ENCODE measurements at regions not wholly inside any gene's neighbourhood (a gene's known extent, or its start where the extent isn't known, plus 50 kb on each side); places are given as distances from the start of the nearest gene placed in this dataset.

DNA sequence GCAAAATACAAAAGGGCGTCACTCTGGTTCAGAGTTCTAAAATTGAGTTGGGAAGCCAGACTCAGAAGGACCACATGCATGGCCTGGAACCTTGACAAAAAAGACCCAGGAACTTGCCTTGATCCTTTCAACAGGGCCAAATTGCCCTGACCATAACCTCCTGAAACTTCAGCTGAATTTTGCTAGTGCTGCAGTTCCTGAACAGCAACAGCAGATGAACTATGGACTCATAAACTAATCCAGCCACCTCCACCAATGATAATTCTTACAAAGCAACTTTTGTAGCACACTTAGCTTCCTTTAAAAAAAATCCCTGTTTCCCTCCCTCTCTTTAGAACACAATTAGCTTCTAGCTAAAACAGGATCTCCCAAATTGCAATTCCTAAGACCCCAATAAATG, 155.9 kb downstream of the MAT2B start (continued):
- TF ChIP-seq ELF4 (CRISPR knock-in tag; IDR thresholded peaks at IDR 0.05; ENCODE audit: low read depth), result no peak

DNA sequence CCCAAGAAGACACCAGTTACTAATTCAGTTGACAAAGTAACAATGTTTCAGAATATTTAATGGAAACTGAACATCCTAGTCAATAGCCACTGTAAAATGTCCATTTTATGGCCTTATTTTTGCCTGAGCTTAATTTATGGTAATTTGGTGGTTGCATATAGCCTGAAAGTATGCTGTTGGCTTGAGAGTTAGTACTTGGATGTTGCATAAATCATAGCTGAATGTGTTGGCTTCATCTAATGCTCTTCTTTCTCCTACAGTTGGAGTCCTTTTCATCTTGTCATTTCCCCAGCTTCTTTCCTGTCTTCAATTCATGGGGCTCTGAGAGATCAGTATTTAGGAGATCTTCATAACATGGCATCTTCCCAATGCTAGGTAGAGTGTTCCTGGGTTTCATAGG, 164.6 kb downstream of the MAT2B start:
- no peaks in the 10 kb centered on the region for H3K36me3 Mint-ChIP-seq
- H3K4me1 Mint-ChIP-seq, result no peaks in the 10 kb centered on the region
- ChIA-PET CTCF (no interaction called here), POLR2A (no interaction called here)
- no peaks in the 10 kb centered on the region for H3K27me3 Mint-ChIP-seq (ENCODE audit: low read depth)
- H3K4me3 Mint-ChIP-seq, result no peak overlapping the region
- no peak for TF ChIP-seq CREB1 (CRISPR knock-in tag; IDR thresholded peaks at IDR 0.05)
- H3K27ac Mint-ChIP-seq, result no peak overlapping the region
- DNase-seq (ENCODE audit: low spot score), result no peak
- H3K9me3 Mint-ChIP-seq, result no peaks in the 10 kb centered on the region
- ATAC-seq, result no peak

DNA sequence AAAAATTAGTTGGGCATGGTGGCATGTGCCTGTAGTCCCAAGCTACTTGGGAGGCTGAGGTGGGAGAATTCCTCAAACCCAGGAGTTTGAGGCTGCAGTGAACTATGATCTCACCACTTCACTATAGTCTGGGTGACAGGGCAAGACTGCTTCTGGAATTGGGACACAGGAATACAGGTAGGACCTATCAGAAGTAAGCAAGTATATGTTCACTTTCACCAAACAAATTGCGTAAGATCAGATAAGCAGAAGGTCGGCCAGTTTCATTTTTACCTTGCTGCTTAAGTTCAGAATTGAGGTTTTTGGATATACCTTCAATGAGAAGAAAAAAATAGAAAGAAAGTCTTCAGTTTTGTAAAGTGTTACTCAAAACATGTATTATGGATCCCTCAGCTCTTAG, 171.7 kb downstream of the MAT2B start:
- Mint-ChIP-seq H3K4me1 (no peaks in the 10 kb centered on the region), H3K9me3 (no peaks in the 10 kb centered on the region), H3K36me3 (no peaks in the 10 kb centered on the region), H3K27me3 (ENCODE audit: low read depth) (no peaks in the 10 kb centered on the region), H3K27ac (no peak overlapping the region), H3K4me3 (no peak overlapping the region)
- ATAC-seq, result no peak
- TF ChIP-seq, protein P1, sequence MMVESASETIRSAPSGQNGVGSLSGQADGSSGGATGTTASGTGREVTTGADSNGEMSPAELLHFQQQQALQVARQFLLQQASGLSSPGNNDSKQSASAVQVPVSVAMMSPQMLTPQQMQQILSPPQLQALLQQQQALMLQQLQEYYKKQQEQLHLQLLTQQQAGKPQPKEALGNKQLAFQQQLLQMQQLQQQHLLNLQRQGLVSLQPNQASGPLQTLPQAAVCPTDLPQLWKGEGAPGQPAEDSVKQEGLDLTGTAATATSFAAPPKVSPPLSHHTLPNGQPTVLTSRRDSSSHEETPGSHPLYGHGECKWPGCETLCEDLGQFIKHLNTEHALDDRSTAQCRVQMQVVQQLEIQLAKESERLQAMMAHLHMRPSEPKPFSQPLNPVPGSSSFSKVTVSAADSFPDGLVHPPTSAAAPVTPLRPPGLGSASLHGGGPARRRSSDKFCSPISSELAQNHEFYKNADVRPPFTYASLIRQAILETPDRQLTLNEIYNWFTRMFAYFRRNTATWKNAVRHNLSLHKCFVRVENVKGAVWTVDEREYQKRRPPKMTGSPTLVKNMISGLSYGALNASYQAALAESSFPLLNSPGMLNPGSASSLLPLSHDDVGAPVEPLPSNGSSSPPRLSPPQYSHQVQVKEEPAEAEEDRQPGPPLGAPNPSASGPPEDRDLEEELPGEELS (CRISPR knock-in tag; IDR thresholded peaks at IDR 0.05), result no peak
- TF ChIP-seq ZNF416 (CRISPR knock-in tag; IDR thresholded peaks at IDR 0.05) (no peak), SOX15 (CRISPR knock-in tag; IDR thresholded peaks at IDR 0.05) (no peak), ZNF263 (CRISPR knock-in tag; IDR thresholded peaks at IDR 0.05; ENCODE audit: low read depth) (no peak), TCF7 (CRISPR knock-in tag; IDR thresholded peaks at IDR 0.05; ENCODE audit: low read depth) (no peak)
- no peak for DNase-seq (ENCODE audit: low spot score)
- POLR2A ChIA-PET, result no interaction called here
- CTCF ChIA-PET, result no interaction called here

DNA sequence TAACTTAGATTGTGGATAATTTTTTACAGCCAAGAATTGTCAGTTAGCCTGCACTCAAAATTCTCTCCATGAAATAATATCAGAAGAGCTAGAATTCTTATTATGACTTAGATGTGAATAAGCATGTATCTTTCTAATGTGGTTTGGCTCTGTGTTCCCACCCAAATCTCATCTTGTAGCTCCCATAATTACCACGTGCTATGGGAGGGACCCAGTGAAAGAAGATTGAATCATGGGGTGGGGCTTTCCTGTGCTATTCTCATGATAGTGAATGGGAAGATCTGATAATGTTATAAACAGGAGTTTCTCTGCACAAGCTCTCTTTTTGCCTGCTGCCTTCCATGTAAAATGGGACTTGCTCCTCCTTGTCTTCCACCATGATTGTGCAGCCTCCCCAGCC, 176.8 kb downstream of the MAT2B start:
- no peak for TF ChIP-seq FOXK1 (CRISPR knock-in tag; IDR thresholded peaks at IDR 0.05)
- DNase-seq (ENCODE audit: low spot score), result no peak
- Mint-ChIP-seq H3K27ac (no peak overlapping the region), H3K4me3 (no peak overlapping the region), H3K36me3 (no peaks in the 10 kb centered on the region), H3K4me1 (no peaks in the 10 kb centered on the region), H3K9me3 (no peaks in the 10 kb centered on the region), H3K27me3 (ENCODE audit: low read depth) (no peaks in the 10 kb centered on the region)
- ChIA-PET POLR2A (no interaction called here), CTCF (interaction anchor here (0.6 kb wide), 1 partner anchor 128 kb away, joined by 9 read pairs; no protein-coding TSS in a partner anchor)
- no peak for ATAC-seq

DNA sequence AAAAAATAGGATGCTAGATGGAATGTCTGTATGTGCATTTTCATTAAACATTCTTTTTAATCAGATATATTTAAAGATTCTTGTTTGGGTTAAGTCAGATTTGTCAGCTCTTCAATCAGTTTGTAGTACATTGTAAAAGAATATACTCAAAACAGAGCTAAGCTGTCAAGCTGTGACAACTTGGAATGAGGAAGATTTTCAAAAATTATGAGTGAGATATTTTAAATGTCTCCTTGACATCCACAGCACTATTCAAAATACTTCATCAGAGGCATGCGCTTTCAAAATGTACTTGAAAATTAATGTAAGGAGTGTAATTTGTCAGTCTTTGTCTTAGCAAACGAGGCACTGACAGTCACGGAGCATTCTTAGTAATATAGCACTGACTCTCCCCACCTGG, 182.0 kb downstream of the MAT2B start:
- Mint-ChIP-seq H3K9me3 (no peaks in the 10 kb centered on the region), H3K4me3 (no peak overlapping the region), H3K27ac (no peak overlapping the region), H3K36me3 (no peaks in the 10 kb centered on the region), H3K27me3 (ENCODE audit: low read depth) (no peaks in the 10 kb centered on the region), H3K4me1 (no peaks in the 10 kb centered on the region)
- ATAC-seq (no peak), DNase-seq (ENCODE audit: low spot score) (no peak)
- CTCF ChIA-PET, result no interaction called here
- POLR2A ChIA-PET, result no interaction called here
- TF ChIP-seq, protein P2, sequence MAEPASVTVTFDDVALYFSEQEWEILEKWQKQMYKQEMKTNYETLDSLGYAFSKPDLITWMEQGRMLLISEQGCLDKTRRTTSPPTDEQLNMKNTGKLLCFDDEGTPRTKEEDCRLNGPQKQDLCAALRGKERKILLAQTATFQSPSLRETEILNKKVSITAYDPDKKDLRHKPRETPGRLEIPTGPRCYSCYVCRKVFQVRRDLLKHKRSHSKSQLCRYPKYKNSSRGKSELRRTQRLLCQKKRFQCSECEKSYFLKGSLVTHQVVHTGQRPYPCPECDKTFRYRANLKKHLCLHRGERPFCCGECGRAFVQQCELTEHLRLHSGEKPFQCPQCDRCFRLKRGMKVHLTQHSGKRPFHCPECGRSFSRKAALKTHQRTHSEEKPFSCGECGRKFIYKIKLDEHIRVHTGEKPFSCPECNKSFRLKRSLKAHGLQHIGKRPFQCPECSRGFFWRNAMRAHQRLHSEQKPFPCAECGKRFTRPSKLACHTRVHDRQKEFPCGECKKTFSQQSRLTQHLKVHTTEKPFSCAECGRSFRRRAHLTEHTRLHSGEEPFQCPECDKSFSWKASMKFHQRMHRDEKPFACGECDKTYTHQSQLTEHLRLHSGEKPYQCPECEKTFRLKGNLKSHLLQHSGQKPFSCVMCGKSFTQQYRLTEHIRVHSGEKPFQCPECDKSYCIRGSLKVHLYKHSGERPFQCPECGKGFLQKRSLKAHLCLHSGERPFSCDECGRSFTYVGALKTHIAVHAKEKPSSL (CRISPR knock-in tag; conservative IDR thresholded peaks at IDR 0.05), result no peak
- TF ChIP-seq, protein P3, sequence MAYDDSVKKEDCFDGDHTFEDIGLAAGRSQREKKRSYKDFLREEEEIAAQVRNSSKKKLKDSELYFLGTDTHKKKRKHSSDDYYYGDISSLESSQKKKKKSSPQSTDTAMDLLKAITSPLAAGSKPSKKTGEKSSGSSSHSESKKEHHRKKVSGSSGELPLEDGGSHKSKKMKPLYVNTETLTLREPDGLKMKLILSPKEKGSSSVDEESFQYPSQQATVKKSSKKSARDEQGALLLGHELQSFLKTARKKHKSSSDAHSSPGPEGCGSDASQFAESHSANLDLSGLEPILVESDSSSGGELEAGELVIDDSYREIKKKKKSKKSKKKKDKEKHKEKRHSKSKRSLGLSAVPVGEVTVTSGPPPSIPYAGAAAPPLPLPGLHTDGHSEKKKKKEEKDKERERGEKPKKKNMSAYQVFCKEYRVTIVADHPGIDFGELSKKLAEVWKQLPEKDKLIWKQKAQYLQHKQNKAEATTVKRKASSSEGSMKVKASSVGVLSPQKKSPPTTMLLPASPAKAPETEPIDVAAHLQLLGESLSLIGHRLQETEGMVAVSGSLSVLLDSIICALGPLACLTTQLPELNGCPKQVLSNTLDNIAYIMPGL (CRISPR knock-in tag; IDR thresholded peaks at IDR 0.05), result no peak
- TF ChIP-seq GRHL2 (CRISPR knock-in tag; IDR thresholded peaks at IDR 0.05; ENCODE audit: insufficient replicate concordance, severe bottlenecking) (no peak), ZNF317 (CRISPR knock-in tag; IDR thresholded peaks at IDR 0.05; ENCODE audit: borderline replicate concordance, low read depth) (no peak), ESRRA (CRISPR knock-in tag; IDR thresholded peaks at IDR 0.05; ENCODE audit: borderline replicate concordance) (no peak), ZNF138 (CRISPR knock-in tag; conservative IDR thresholded peaks at IDR 0.05) (no peak), ZNF671 (CRISPR knock-in tag; IDR thresholded peaks at IDR 0.05) (no peak), NFATC4 (CRISPR knock-in tag; IDR thresholded peaks at IDR 0.05) (no peak)
- TF ChIP-seq, protein P4, sequence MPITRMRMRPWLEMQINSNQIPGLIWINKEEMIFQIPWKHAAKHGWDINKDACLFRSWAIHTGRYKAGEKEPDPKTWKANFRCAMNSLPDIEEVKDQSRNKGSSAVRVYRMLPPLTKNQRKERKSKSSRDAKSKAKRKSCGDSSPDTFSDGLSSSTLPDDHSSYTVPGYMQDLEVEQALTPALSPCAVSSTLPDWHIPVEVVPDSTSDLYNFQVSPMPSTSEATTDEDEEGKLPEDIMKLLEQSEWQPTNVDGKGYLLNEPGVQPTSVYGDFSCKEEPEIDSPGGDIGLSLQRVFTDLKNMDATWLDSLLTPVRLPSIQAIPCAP (CRISPR knock-in tag; IDR thresholded peaks at IDR 0.05), result no peak
- TF ChIP-seq, protein P5, sequence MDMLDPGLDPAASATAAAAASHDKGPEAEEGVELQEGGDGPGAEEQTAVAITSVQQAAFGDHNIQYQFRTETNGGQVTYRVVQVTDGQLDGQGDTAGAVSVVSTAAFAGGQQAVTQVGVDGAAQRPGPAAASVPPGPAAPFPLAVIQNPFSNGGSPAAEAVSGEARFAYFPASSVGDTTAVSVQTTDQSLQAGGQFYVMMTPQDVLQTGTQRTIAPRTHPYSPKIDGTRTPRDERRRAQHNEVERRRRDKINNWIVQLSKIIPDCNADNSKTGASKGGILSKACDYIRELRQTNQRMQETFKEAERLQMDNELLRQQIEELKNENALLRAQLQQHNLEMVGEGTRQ (CRISPR knock-in tag; IDR thresholded peaks at IDR 0.05), result no peak
- TF ChIP-seq, protein P6, sequence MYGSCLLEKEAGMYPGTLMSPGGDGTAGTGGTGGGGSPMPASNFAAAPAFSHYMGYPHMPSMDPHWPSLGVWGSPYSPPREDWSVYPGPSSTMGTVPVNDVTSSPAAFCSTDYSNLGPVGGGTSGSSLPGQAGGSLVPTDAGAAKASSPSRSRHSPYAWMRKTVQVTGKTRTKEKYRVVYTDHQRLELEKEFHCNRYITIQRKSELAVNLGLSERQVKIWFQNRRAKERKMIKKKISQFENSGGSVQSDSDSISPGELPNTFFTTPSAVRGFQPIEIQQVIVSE (CRISPR knock-in tag; IDR thresholded peaks at IDR 0.05; ENCODE audit: borderline replicate concordance), result no peak
- TF ChIP-seq, protein P7, sequence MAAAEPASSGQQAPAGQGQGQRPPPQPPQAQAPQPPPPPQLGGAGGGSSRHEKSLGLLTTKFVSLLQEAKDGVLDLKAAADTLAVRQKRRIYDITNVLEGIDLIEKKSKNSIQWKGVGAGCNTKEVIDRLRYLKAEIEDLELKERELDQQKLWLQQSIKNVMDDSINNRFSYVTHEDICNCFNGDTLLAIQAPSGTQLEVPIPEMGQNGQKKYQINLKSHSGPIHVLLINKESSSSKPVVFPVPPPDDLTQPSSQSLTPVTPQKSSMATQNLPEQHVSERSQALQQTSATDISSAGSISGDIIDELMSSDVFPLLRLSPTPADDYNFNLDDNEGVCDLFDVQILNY (CRISPR knock-in tag; IDR thresholded peaks at IDR 0.05), result no peak
